ENCODE measurements at regions not wholly inside any gene's neighbourhood (a gene's known extent, or its start where the extent isn't known, plus 50 kb on each side); places are given as distances from the start of the nearest gene placed in this dataset.
A peak's percentile ranks its signal among the peaks of the same experiment; 100 is the strongest.

DNA sequence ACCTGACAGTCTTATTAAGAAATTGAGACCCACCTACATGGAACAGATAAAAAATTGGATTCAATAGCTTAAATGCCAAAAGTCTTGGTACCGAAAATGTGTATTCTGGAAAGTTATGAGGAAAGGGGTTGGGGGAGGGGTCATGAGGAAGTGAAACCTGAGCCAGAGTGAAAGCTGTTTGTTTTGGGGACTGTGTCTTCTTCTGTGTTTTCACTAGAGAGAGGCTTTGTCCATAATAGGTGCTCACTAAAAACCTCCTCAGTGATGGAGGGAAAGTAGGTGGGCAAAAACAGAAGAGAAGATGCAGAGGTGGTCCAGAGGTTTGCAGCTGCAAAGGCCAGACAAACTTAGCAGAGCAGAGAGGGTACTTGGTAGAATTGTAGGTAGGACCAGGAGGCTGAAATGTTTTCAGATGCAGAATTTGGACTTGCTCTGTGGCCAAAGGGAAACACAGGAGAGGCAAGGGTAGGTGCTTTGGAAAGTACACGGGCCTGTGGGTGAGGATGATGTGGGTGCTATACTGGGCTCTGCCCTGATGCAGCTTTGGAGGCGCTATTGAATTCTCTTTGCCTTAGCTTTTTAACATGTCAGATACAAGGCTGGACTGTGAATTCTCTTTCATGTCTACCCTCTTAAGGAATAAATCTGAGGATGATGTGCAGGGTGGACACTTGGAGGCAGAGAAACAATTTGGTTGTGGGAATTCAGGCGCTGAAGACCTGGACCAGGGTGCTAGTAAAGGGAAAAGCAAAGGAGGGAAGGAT lies 254.6 kb downstream of the PTEN start:
- TF ChIP-seq RAD21 (IDR thresholded peaks at IDR 0.05; ENCODE audit: low read depth), result peak; percentile 38
- TF ChIP-seq CREB1 (IDR thresholded peaks at IDR 0.05; ENCODE audit: low read depth), result no peak
- TF ChIP-seq ZBTB7A (IDR thresholded peaks at IDR 0.05; ENCODE audit: low read depth), result no peak
- no peak for TF ChIP-seq NFIC (IDR thresholded peaks at IDR 0.05)
- TF ChIP-seq TEAD4 (IDR thresholded peaks at IDR 0.05), result no peak
- TF ChIP-seq EGR1 (IDR thresholded peaks at IDR 0.05), result no peak

DNA sequence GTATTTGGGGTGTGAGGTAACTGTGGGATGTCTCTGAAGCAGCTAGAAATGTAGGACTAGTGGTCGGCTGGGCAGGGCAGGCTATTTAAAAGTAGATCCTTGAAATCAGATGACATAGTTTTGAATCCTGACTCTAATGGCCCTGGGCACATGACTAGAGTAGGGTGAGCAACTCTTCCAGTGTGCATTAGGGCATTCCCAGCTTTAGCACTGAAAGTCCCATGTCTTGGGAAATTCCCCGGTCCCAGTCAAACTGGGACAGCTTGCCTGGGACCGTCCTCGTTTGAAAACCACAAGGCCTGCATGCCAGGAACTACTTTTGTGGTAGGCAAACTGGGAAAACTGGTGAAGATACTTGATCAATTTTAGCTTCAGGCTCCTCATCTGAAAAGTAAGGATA lies 255.3 kb downstream of the PTEN start:
- TF ChIP-seq RAD21 (IDR thresholded peaks at IDR 0.05; ENCODE audit: low read depth) (no peak), NFIC (IDR thresholded peaks at IDR 0.05) (no peak), EP300 (IDR thresholded peaks at IDR 0.05; ENCODE audit: borderline replicate concordance) (no peak), CREB1 (IDR thresholded peaks at IDR 0.05; ENCODE audit: low read depth) (no peak), TEAD4 (IDR thresholded peaks at IDR 0.05) (no peak), ZBTB7A (IDR thresholded peaks at IDR 0.05; ENCODE audit: low read depth) (no peak), EGR1 (IDR thresholded peaks at IDR 0.05) (no peak), FOXM1 (IDR thresholded peaks at IDR 0.05; ENCODE audit: borderline replicate concordance, low read depth) (no peak), TCF12 (IDR thresholded peaks at IDR 0.05; ENCODE audit: low read depth) (no peak)
- TF ChIP-seq, protein P1, sequence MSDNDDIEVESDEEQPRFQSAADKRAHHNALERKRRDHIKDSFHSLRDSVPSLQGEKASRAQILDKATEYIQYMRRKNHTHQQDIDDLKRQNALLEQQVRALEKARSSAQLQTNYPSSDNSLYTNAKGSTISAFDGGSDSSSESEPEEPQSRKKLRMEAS (IDR thresholded peaks at IDR 0.05), result no peak
- TF ChIP-seq, protein P2, sequence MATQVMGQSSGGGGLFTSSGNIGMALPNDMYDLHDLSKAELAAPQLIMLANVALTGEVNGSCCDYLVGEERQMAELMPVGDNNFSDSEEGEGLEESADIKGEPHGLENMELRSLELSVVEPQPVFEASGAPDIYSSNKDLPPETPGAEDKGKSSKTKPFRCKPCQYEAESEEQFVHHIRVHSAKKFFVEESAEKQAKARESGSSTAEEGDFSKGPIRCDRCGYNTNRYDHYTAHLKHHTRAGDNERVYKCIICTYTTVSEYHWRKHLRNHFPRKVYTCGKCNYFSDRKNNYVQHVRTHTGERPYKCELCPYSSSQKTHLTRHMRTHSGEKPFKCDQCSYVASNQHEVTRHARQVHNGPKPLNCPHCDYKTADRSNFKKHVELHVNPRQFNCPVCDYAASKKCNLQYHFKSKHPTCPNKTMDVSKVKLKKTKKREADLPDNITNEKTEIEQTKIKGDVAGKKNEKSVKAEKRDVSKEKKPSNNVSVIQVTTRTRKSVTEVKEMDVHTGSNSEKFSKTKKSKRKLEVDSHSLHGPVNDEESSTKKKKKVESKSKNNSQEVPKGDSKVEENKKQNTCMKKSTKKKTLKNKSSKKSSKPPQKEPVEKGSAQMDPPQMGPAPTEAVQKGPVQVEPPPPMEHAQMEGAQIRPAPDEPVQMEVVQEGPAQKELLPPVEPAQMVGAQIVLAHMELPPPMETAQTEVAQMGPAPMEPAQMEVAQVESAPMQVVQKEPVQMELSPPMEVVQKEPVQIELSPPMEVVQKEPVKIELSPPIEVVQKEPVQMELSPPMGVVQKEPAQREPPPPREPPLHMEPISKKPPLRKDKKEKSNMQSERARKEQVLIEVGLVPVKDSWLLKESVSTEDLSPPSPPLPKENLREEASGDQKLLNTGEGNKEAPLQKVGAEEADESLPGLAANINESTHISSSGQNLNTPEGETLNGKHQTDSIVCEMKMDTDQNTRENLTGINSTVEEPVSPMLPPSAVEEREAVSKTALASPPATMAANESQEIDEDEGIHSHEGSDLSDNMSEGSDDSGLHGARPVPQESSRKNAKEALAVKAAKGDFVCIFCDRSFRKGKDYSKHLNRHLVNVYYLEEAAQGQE (IDR thresholded peaks at IDR 0.05; ENCODE audit: low read depth), result no peak
- TF ChIP-seq, protein P3, sequence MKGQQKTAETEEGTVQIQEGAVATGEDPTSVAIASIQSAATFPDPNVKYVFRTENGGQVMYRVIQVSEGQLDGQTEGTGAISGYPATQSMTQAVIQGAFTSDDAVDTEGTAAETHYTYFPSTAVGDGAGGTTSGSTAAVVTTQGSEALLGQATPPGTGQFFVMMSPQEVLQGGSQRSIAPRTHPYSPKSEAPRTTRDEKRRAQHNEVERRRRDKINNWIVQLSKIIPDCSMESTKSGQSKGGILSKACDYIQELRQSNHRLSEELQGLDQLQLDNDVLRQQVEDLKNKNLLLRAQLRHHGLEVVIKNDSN (IDR thresholded peaks at IDR 0.05), result no peak

DNA sequence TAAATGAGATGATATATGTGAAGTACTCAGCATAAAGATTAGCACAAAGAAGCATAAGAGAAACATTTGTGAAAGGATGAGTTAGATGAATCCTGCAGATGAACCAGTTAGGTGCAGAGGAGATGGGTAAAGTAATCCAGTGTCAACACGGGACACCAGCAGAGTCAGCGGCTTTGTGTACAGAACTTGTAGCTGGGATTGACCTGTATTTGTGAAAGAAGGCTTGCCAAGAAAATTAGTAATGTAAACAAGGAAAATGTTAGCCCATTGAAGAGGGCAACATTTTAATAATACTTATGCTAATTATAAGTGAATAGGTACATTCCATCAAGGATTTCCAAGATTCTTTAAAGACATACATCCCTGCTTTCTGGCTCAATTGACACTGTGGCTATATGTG lies 255.7 kb downstream of the PTEN start:
- TF ChIP-seq NFIC (IDR thresholded peaks at IDR 0.05) (no peak), TEAD4 (IDR thresholded peaks at IDR 0.05) (no peak), CEBPB (IDR thresholded peaks at IDR 0.05) (no peak), TAF1 (IDR thresholded peaks at IDR 0.05; ENCODE audit: low read depth) (no peak), ZBTB7A (IDR thresholded peaks at IDR 0.05; ENCODE audit: low read depth) (no peak), EP300 (IDR thresholded peaks at IDR 0.05; ENCODE audit: borderline replicate concordance) (no peak), TCF12 (IDR thresholded peaks at IDR 0.05; ENCODE audit: low read depth) (no peak), RAD21 (IDR thresholded peaks at IDR 0.05; ENCODE audit: low read depth) (no peak), FOXM1 (IDR thresholded peaks at IDR 0.05; ENCODE audit: borderline replicate concordance, low read depth) (no peak), YY1 (IDR thresholded peaks at IDR 0.05; ENCODE audit: low read depth) (no peak), CREB1 (IDR thresholded peaks at IDR 0.05; ENCODE audit: low read depth) (no peak), EGR1 (IDR thresholded peaks at IDR 0.05) (no peak)
- TF ChIP-seq, protein P1 (IDR thresholded peaks at IDR 0.05), result no peak
- TF ChIP-seq, protein P2 (IDR thresholded peaks at IDR 0.05; ENCODE audit: low read depth), result no peak
- TF ChIP-seq, protein P3 (IDR thresholded peaks at IDR 0.05), result no peak

DNA sequence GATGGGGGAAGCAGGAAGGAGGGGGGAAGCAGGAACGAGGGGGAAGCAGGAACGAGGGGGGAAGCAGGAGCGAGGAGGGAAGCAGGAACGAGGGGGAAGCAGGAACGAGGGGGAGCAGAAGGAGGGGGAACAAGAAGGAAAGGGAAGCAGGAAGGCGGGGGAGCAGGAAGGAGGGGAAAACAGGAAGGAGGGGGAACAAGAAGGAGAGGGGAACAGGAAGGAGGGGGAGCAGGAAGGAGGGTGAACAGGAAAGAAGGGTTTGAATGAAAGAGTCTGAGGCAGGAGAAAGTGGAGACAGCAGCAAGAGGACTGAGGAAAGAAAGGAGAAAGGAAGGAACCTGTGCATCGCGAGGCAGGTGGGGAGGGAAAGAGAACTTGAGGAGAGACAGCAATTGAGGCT lies 256.6 kb downstream of the PTEN start:
- TF ChIP-seq RAD21 (IDR thresholded peaks at IDR 0.05; ENCODE audit: low read depth) (no peak), TCF12 (IDR thresholded peaks at IDR 0.05; ENCODE audit: low read depth) (no peak), EP300 (IDR thresholded peaks at IDR 0.05; ENCODE audit: borderline replicate concordance) (no peak), CEBPB (IDR thresholded peaks at IDR 0.05) (no peak), NFIC (IDR thresholded peaks at IDR 0.05) (no peak), TEAD4 (IDR thresholded peaks at IDR 0.05) (no peak), CREB1 (IDR thresholded peaks at IDR 0.05; ENCODE audit: low read depth) (no peak)
- TF ChIP-seq, protein P2 (IDR thresholded peaks at IDR 0.05; ENCODE audit: low read depth), result no peak
- TF ChIP-seq, protein P3 (IDR thresholded peaks at IDR 0.05), result no peak

Data from Ishikawa (cell line).